Cardiac fibroblast (primary cell): ENCODE measurements at regions not wholly inside any gene's neighbourhood (a gene's known extent, or its start where the extent isn't known, plus 50 kb on each side); places are given as distances from the start of the nearest gene placed in this dataset.
"Not testable (repeated sequence)": the region's sequence is repeated elsewhere in the genome, so short reads cannot be mapped to it uniquely, and the experiment has no call there.

Experiments used
- DNase-seq, 2 donors: peaks; one replicate each; pipeline versions ENCODE4 v3.0.0 to v3.0.0-alpha.2; 2010; ENCODE audit warnings: low read depth in 2 of 2
- H3K4me3 ChIP-seq, 2 donors: replicated peaks in 1 of 2; 1 replicate in 1 of 2; 2 replicates in 1 of 2; pipeline ENCODE4 v1.5.1; 2011; ENCODE audit warnings: low read depth in 2 of 2, low read length in 2 of 2, mild to moderate bottlenecking in 2 of 2, moderate library complexity in 1 of 2
- CTCF ChIP-seq: IDR thresholded peaks from one replicate; pipeline ENCODE4 v1.5.1; 2011; ENCODE audit warnings: low read depth, mild to moderate bottlenecking, low read length, inconsistent platforms

GRCh38 chr11:110347660-110348059, 51.2 kb upstream of the RDX start:
- no peak overlapping the region for H3K4me3 ChIP-seq
- no peak for TF ChIP-seq CTCF
- no peak for DNase-seq

GRCh38 chr11:110349138-110349996, 53.0 kb upstream of the RDX start:
- DNase-seq, result no peak
- no peak overlapping the region for H3K4me3 ChIP-seq
- TF ChIP-seq CTCF, result no peak

- H3K4me3 ChIP-seq, result not testable (repeated sequence)
Measured at GRCh38 chr11:110349997-110350383, 53.6 kb upstream of the RDX start.

GRCh38 chr11:110355011-110355744, 58.8 kb upstream of the RDX start:
- H3K4me3 ChIP-seq, result no peak overlapping the region
- TF ChIP-seq CTCF, result no peak

More at GRCh38 chr11:110349997-110350383, 53.6 kb upstream of the RDX start:
- DNase-seq, result not testable (repeated sequence)

GRCh38 chr11:110356762-110357671, 60.6 kb upstream of the RDX start:
- peak in 1 of 2 donors; percentile 53 for DNase-seq
- H3K4me3 ChIP-seq, result no peak overlapping the region
- no peak for TF ChIP-seq CTCF

More at GRCh38 chr11:110355011-110355744, 58.8 kb upstream of the RDX start:
- no peak for DNase-seq

- no peak overlapping the region for H3K4me3 ChIP-seq
- DNase-seq, result no peak
- no peak for TF ChIP-seq CTCF
Measured at GRCh38 chr11:110358336-110358735, 61.9 kb upstream of the RDX start.

- not testable (repeated sequence) for H3K4me3 ChIP-seq, DNase-seq
Measured at GRCh38 chr11:110360781-110361408, 64.5 kb upstream of the RDX start.
